AG08395 (cell line): ENCODE measurements at regions not wholly inside any gene's neighbourhood (a gene's known extent, or its start where the extent isn't known, plus 50 kb on each side); places are given as distances from the start of the nearest gene placed in this dataset.

Experiments used
- DNase-seq: peaks from one replicate; pipeline ENCODE4 v3.0.0; 2012; ENCODE audit warnings: mixed read lengths, low spot score

DNA sequence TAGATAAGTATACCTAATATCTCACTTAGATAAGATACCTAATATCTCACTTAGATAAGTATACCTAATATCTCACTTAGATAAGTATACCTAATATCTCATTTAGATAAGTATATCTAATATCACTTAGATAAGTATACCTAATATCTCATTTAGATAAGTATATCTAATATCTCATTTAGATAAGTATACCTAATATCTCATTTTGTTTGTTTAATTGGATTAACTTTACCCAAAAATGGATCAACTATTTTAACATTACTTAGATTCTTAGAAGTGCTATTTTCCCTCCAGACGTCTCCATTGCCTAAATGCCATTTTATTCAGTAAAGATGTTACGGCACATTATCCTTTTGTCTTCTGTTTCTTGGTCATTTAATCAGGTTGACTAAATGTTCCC, 346.4 kb downstream of the CHRM3 start:
- DNase-seq = no peak

DNA sequence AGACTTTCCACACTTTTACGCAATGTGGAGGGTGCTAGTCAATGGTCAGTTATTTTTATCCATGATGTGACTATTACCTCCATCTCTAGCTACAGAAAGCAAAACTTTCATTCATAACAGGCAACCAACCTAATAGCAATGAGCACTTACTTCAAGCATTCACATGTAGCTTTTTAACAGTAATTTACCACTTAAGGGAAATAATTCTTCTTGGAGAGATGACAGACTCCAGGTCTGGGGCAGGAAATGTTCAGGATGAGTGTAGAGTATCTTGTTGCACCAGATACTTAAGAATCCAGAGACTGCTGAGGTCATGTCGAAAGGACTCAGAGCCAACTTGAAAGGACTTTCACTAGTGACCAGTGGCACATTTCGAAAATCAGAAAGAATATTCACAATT, 347.6 kb downstream of the CHRM3 start:
- no peak for DNase-seq

DNA sequence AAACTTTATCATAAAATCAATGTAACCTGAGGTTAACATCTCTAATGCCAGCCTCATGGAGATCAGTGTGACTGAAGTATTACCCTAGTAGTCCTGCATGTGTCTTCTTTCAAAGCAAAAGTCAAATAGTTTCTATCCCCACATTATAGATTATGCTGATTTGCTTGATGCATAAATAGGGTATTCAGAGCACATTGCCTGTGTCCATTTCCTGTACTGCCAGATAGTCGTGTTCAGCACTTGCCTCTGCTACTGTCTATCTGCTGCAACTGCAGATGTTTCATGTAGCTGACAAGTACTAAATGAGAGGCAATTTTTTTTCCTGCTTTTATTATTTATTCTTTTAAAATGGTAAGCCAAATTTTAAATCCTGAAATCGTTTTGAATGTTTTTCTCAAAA, 348.7 kb downstream of the CHRM3 start:
- DNase-seq = no peak

DNA sequence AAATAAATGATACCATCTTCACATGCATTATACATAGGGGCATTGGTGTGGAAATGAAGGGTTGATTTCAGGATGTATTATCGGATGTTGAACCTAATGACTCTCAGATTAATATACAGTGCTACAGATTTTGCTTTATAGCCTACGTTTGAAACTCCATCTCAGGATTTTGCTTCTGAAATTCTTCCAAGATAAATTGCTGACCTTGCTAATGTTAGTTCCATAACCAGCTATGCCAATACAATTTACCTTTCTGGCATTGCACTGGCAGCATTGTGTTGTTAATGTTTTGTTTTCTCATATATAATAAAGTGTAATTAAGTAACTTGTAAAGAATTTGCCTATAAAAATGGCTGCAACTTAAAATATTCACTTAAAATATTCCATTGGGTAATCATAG, 350.1 kb downstream of the CHRM3 start:
- no peak for DNase-seq

DNA sequence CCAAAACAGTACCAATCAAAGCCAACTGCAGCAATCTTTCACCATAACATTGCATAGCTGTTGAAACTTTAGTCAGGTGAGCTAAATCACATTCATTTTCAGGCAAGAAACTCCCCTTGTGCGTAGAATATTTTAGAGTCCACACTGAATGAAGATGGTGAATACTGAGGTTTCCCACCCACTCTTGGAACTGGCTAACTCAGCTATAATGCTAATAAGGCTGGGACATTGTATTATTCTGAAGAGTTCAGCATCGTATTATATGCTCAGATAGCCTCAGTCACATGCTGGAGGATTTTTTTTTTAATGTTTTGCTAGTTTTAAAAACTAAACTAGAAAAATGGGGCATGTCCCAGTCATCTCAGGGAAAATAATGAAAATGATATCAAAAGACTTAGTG, 352.3 kb upstream of the FMN2 start:
- DNase-seq = no peak

DNA sequence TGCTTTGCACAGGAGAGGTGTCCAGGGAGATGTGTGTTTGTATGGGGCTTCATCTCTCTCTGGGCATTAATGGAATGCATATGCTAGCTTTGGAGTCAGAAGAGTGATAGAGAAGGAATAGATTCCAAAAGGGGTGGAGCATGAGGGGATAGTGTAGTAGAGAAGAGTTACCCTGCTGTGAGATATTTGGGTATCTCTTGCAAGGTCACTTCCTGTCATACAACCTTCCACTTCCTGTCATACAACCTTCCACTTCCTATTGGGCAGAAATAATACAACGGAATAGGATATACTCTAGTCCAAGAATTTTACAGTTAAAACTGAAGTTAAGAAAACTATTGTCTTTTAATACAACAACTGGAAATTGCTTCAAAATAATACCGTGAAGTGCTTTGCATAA, 351.8 kb upstream of the FMN2 start:
- no peak for DNase-seq

DNA sequence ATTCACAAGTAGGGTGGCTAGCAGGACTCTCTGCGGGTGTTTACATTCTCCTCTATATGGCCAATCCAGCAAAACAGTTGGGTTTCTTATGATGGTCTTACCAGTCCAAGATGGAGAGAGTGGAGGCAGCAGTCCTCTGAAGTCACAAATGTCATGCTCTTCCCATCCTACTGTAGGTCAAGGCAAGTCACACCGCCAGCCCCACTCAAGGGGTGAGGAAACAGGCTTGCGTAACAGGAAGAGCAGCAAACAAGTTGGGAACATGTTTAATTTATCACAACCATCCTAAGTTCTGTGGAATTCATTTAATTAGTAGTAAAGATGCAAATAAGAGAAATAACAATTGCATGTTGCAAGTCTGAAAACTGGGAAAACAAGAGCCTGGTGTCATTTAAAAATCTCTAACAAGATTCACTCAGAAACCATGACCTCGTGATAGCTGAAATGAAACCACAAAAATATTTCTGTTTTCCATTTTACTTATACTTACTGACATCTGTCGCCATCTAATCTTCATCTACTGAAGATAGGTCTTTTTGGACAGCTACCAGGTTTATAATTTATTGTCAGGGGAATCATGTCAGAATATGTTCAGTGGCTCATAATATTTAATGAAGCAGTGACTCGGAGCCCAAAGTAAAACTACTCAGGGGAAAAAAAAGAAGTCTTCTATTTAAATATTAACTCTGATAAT, 349.1 kb upstream of the FMN2 start:
- no peak for DNase-seq

DNA sequence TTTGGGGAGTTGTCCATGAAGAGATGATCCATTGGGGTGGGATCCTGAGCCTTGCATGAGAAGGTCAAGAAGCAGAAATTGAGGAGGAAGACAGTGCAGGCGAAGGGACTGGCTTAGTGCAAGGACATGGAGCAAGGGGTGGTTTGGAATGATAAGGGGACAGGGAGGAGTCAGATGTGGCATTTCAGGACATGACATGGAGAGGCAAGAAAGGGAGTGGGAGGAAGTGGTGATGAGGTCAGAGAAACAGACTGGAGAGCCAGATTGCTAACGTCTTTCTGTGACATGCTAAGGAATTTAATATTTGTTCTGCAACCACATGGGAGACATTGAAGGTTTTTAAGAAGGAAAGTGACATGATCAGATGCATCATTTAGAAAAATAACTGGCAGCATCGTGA, 346.8 kb upstream of the FMN2 start:
- no peak for DNase-seq

DNA sequence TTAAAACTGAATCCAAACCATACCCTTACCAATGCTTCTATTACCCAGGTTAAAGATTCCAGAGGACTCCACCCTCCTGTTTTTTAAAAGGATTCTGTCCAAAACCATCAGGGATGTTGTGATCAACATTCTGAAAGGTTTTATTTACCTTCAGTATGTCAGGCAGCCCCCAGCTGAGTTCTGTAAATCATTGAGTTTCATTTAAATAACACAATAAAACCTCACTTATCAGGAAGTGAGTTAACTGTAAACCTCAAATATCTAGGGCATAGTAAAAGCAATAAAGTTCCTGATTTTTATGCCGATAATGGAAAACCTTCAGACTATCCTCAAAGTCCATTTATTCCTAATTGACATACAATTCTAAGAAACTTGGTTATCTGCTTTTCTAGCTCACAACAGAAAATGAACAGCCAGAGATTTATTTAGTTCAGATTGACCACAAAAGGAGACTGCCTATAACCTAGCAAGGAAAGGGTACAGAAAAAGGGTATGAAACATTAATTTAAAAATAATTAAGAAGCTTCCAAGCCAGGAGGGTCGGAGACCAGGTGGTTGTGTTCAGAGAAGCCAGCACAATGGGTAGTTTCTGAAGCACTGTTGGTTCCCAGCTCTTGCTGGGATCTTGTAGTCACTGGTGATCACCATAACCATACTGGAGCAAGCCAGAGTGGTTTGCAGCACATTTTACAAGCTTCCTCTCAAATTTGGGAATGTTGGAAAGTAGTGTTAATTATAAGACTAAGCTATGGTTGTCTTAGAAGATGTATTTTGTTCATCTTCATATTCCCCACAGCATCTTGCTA, 336.4 kb upstream of the FMN2 start:
- no peak for DNase-seq

DNA sequence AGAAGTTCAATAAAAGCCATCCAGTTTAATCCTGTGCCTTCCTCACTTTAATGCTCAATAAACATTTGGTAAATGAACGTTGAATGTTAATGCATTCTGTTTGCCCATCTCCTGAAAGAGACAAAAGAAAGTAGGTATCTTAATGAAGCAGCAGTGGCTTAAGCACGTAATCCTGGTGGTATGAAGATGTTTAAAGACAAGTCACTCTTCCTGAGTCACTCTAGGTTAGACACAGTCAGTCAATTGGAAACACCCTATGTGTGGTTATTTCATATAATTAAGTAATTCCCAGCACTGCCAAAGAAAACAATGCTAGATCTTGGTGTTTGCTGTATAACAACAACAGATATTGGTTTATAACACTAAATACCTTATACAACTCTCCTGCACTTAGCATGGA, 334.0 kb upstream of the FMN2 start:
- DNase-seq = no peak

DNA sequence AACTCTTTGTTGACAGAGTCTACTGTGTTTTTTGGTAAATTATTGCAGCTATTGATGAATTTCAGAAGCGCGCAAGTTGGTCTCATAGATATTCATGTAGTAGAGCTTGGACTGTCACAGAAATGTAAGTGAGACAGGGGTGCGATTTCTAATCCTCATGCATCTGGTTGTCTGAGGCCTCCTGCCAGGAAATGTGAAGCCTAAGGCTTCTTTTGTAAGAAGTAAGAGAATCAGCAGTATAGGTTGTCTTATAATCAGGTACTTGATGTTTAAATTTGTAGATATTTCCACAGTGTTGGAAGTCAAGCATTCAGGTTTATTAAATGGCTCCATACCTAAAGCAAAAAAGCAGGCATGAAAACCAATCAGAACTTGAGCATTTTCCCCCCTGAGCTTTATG, 332.9 kb upstream of the FMN2 start:
- no peak for DNase-seq

DNA sequence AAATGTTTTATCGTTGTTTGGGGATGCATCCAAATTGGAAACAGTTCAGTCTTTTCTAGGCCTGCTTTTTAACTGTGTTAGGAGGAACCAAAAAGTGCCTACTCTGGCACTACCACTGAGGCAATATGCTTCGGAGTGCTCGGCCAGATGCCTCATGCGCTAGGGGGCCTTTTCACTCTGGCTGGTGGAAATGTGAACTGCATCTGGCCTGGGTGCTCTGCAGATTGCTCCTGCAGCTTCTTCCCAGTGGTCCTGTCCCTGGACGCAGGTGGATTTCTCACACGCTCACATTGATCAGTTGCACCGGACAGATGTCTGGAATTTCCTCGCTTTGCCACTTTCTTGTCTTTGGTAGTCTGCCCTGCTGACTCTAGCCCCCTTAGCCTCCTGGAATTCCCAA, 330.2 kb upstream of the FMN2 start:
- DNase-seq = no peak

DNA sequence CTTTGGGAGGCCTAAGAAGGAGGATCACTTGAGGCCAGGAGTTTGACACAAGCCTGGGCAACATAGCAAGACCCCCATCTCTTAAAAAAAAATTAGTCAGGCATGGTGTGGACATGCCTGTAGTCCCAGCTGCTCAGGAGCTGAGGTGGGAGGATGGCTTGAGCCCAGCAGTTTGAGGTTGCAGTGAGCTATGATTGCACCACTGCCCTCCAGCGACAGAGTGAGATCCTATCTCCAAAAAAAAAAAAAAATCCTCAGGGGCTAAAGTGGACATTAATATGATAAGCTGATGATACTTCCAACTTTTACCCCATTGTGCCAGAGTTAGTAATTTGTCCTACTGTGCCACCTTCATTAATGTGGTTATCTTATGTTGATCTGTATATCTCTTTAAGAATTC, 327.8 kb upstream of the FMN2 start:
- no peak for DNase-seq

DNA sequence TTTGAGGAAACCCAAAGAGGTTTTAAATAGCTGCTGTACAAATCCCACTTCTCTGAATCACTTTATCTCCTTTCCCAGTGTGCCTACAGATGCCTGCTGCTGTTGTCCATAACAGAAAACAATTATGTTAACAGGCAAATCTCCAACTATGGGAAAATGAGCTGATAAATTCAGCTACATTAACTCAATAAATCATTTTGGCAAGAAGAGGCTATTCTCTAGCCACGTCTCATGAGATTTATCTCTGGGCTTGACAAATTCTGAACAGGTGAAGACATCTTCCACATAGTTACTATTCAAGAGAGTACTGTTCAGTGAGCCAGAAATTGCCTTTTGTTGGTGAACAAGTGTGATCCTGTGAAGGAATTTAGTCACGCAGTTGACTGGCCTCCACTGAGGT, 327.1 kb upstream of the FMN2 start:
- no peak for DNase-seq

DNA sequence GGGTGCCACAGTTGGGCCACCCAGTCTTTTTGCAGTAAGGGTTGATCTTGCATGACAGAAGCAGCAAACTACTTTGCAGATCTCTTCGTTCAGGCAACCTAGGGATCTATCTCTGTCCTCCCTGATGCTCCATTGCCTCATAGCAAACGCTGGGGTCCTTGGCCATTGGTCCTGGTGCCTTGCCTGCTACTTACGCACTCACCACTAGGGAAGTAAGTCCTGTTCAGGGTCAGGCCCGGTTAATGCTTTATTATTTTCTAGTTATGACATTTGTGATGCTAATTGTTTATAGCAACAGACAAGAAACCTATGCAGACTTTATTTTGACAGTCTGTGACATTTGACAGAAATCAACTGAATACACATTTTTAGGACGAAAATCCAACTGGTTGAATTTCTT, 326.5 kb upstream of the FMN2 start:
- no peak for DNase-seq

DNA sequence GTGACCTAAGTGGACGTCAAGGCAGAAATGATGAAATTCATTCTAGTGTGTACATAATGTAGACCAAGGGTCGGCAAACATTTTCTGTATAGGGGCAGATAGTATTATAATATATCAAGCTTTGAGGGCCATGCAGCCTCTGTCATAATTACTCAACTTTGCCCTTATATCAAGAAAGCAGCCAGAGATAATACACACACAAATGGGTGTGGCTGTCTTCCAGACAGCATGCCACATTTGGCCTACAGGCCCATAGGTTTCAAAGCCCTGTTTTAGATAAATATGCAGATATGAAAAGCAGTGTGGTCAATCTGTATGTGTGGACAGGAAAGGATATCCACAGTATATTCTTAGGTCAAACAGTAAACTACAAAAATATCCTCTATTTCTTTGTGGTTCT, 320.1 kb upstream of the FMN2 start:
- DNase-seq = no peak

DNA sequence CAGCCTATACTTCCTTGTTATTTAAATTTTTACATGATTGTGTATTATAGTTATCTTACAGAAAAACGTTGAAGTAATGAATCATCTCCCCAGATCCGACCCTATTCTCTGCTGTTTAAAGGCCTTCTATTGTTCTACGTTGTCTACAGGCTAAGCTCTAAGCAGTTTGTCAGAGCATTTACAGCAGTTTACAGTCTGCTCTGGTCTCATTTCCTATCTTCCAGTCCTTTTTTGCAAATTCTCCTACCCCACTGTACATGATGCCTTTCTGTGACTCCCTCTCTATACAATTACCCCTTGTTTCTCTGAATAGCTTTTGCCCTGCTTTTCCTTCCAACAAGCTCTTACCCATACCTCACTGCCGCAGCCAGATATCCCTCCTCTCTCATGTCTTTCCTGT, 319.2 kb upstream of the FMN2 start:
- DNase-seq = no peak

DNA sequence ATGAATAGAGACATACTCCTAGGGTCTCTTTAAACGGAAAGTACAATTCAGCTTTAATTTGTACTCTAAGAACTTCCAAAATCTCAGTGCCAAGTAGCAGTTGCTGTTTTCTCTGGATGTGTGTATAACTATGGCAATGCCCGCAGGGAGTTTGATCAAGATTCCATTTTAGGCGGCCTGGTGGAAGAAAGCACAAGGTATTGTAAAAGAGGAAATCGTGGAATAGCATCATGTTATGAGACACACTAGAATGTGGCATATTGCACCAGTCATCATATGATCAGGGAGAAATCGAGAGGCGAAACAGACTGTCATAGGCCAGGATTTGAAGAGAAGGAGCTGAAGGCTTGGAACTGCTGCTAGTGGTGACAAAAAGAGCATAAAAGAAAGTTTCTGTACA, 316.2 kb upstream of the FMN2 start:
- DNase-seq = no peak

DNA sequence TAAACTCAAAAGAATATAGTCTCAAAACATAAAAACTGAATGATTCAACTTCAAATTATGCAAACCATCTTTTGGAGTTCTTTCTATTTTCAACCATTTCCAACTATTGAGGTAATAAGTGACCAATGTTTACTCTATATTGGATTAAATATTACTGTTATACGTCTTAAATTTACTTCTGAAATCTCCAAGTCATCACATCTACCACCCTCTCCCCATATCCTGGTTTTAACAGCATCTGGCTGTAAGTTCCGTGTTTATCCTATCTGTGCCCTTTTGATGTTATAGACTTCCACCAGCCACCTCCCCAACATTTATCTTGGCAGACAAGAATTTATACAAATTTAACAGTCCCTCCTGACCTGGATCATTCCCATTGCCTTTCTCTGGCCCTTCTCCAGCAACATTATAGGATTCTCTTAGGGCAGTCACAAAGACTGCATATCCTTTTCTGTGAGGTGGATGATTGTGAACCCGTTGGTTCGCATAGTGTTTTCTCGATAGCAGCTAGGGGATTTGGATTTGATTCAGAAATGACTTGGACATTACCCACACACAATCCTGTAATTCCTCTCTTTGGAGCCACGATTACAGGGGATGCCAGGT, 313.4 kb upstream of the FMN2 start:
- no peak for DNase-seq

DNA sequence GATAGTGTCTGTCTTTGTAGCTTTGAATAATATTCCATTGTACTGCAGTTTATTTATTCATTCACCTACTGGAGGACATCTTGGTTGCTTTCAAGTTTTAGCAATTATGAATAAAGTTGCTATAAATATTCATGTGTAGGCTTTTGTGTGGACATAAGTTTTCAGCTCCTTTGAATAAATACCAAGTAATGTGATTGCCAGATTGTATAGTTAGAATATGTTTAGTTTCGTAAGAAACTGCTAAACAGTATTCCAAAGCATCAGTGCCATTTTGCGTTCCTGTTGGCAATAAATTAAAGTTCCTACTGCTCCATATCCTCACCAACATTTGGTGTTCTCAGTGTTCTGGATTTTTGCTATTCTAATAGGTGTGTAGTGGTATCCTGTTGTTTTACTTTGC, 311.7 kb upstream of the FMN2 start:
- DNase-seq = no peak

DNA sequence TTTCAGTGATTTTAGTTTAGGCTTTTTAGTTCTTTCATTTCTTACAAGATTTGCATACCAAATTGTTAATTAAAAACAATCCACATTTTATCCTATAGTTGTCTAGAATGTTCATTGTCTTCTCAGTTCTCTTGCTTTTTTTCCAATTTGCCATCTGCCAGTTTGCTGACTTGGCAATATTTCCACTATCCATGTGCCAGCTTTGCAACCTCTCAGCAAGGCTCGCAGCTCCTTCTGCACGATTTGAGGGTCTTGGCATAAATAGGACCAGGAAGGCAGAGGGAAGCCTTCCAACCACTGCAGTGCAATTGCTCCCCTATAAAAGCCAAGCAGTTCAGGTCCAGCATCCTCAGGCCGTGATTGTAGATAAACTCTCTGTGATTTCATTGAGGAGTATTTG, 306.8 kb upstream of the FMN2 start:
- no peak for DNase-seq

DNA sequence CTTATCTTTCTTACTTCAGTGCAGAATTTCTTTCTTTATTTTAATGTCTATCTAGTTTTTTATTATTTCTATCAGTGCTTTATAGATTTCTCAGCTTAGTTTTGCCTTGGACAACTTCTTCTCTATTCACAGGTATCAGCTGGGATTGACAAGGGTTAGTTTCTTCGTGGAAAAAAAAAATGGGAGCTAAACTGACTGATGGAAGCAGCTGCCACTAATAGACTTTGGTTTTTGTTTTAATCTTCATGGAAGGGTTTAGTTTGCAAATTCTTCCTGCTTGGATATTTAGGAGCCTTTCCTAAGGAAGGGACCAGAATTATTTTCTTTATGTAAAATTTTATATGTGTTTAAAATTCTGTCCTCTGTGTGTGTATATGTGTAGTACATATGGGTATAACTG, 306.1 kb upstream of the FMN2 start:
- no peak for DNase-seq

DNA sequence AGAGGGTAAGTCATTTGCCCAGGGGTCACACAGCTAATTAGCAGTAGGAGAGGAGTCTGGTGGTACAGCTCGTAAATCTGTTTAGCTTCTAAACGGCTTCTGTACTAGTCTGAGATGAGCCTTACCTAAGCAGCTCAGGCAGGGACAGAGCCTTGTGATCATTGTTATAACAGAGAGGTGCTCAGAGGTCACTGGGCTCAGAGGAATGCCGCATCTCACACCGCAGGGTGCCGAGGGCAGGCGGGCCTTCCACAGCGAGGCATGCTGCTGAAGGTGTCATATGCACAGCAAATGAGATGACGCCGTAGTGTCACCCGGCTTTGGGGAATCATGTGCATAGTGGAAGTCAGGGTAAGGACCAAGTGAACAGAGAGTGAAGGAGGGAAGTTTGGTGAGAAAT, 305.2 kb upstream of the FMN2 start:
- DNase-seq = no peak

DNA sequence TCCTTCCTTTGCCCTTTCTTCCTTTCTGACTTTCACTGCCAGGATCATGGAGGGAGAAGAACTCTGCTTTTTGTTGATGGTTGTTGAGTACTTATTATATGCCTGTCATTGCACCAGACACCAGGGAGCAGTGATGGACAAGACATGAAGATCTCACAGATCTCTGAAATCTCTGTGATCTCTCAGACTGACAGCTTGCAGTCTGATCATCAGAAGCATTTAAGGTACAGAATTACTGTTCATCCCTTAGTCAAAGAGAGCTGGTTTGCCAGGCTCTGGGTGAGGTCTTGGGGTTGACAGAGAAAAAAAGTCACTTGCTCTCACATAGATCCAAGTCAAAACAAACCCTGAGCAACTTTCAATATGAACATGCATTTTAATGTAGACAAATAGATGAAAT, 299.5 kb upstream of the FMN2 start:
- DNase-seq = no peak
